MG63 (cell line): ENCODE measurements at regions not wholly inside any gene's neighbourhood (a gene's known extent, or its start where the extent isn't known, plus 50 kb on each side); places are given as distances from the start of the nearest gene placed in this dataset.
"Not testable (repeated sequence)": the region's sequence is repeated elsewhere in the genome, so short reads cannot be mapped to it uniquely, and the experiment has no call there.

ENCODE experiments used
- DNase-seq: peaks from one replicate; pipeline ENCODE4 v3.0.0-alpha.2; 2020
- H3K27me3 ChIP-seq: fragments of 250-450 bp; sonication (Bioruptor Pico); 2 replicates; pipeline ENCODE4 v1.5.1; 2020; ENCODE audit warnings: mild to moderate bottlenecking, moderate library complexity
- H3K36me3 ChIP-seq: fragments of 250-450 bp; sonication (Bioruptor Pico); 2 replicates; pipeline ENCODE4 v1.5.1; 2020; ENCODE audit warnings: mild to moderate bottlenecking, moderate library complexity
- H3K4me3 ChIP-seq: fragments of 250-450 bp; sonication (Bioruptor Pico); 2 replicates; pipeline ENCODE4 v1.5.1; 2020; ENCODE audit warnings: mild to moderate bottlenecking, moderate library complexity
- H3K9me3 ChIP-seq: fragments of 250-450 bp; sonication (Bioruptor Pico); 2 replicates; pipeline ENCODE4 v1.5.1; 2020; ENCODE audit warnings: mild to moderate bottlenecking, moderate library complexity

GRCh38 chr16:16549710-16550109, 170.8 kb downstream of the NPIPA7 start:
- H3K36me3 ChIP-seq, H3K9me3 ChIP-seq, DNase-seq, H3K27me3 ChIP-seq, H3K4me3 ChIP-seq: not testable (repeated sequence)

DNA sequence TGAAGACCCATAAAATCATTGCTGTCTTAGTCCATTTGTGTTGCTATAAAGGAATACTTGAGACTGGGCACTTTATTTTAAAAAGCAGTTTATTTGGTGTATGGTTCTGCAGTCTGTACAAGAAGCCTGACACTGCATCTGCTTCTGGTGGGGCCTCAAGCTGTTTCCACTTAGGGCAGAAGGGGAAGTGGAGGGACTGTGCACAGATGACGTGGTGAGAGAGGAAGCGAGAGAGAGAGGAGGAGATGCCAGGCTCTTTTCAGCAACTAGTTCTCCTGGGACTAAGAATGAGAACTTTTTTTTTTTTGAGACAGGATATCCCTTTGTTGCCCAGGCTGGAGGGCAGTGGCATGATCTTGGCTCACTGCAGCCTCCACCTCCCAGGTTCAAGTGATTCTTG, 171.9 kb downstream of the NPIPA7 start:
- not testable (repeated sequence) for H3K9me3 ChIP-seq, H3K27me3 ChIP-seq, H3K4me3 ChIP-seq, DNase-seq, H3K36me3 ChIP-seq

DNA sequence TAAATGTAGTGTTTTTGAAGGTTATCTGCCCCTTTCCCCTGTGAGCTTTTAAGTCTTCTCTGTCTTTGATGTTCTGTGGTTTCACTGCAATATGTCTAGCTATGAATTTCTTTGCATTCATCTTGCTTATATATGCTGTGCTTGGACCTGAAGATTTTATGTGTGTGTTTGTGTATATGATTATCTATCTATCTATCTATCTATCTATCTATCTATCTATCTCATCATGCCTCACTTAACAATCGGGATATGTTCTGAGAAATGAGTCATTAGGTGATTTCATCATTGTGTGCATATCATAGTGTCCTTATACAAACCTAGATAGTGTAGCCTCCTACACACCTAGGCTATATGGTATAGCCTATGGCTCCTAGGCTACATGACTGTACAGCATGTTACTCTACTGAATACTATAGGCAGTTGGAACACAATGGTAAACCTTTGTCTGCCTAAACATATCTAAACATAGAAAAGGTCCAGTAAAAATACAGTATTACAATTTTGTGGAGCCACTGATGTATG, 173.9 kb downstream of the NPIPA7 start:
- not testable (repeated sequence) for DNase-seq, H3K36me3 ChIP-seq, H3K27me3 ChIP-seq, H3K4me3 ChIP-seq, H3K9me3 ChIP-seq

GRCh38 chr16:16559179-16559740, 180.3 kb downstream of the NPIPA7 start:
- H3K36me3 ChIP-seq, H3K27me3 ChIP-seq, H3K4me3 ChIP-seq, DNase-seq, H3K9me3 ChIP-seq: not testable (repeated sequence)

GRCh38 chr16:16561532-16561931, 182.6 kb downstream of the NPIPA7 start:
- not testable (repeated sequence) for H3K9me3 ChIP-seq, DNase-seq, H3K4me3 ChIP-seq, H3K27me3 ChIP-seq, H3K36me3 ChIP-seq

GRCh38 chr16:16563962-16564361, 185.0 kb downstream of the NPIPA7 start:
- not testable (repeated sequence) for H3K9me3 ChIP-seq, H3K27me3 ChIP-seq, H3K36me3 ChIP-seq, DNase-seq, H3K4me3 ChIP-seq

DNA sequence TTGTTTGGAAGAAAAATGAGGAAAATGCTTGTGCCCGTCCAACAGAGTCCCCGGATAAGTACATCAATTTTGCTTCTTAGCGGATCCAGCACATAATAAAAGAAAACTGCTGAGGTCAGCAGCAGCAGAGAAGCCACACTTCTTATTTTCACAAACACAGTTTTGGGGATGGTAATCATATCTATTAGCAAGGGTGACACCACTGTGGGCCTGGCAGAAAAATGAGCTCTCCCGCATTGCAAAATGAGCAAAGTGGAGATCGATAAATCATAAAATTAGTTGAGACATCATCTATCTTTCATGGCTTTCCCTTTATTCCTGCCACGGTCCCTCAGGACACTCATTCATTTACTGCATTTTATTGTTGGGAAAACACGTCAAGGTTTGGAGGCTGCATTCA, 186.4 kb downstream of the NPIPA7 start:
- H3K9me3 ChIP-seq, H3K27me3 ChIP-seq, DNase-seq, H3K4me3 ChIP-seq, H3K36me3 ChIP-seq: not testable (repeated sequence)

DNA sequence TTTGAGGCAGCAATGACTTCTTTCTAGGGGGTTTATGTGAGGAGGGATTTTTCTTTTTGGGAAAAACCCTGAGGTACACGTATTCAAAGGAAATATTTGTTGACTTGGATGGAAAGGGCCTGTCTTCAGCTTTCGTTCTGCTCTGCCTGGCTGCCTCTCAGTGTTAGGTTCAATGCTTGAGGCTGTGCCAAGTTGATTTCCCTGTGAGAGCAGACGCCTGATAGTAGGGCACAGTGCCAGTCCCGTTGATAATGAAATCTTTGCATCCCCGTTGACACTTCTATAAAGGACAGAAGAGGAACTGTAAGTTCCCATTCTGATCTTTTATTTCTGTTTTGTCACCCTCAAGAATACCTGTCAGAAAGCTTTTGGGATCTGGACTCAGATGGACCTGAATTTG, 191.1 kb downstream of the NPIPA7 start:
- not testable (repeated sequence) for DNase-seq, H3K36me3 ChIP-seq, H3K4me3 ChIP-seq, H3K27me3 ChIP-seq, H3K9me3 ChIP-seq

DNA sequence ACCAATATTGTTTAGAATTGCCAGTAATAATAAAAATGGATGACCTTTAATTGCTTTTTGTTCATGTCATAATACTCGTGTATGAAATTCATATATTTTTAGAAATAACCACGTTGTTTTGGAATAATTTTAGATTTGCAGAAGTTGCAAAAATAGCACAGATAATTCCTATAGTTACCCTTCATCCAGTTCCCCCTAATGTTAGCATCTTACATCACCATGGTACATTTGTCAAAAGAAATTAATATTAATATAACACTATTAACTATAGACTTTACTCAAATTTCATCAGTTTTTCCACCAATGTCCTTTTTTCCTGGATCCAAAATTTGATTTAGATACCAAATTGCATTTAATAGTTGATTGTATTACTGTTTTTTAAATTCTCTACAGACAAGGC, 191.9 kb downstream of the NPIPA7 start:
- not testable (repeated sequence) for H3K36me3 ChIP-seq, H3K4me3 ChIP-seq, H3K27me3 ChIP-seq, DNase-seq, H3K9me3 ChIP-seq

GRCh38 chr16:16572130-16572774, 193.3 kb downstream of the NPIPA7 start:
- H3K9me3 ChIP-seq, H3K4me3 ChIP-seq, H3K27me3 ChIP-seq, H3K36me3 ChIP-seq, DNase-seq: not testable (repeated sequence)

DNA sequence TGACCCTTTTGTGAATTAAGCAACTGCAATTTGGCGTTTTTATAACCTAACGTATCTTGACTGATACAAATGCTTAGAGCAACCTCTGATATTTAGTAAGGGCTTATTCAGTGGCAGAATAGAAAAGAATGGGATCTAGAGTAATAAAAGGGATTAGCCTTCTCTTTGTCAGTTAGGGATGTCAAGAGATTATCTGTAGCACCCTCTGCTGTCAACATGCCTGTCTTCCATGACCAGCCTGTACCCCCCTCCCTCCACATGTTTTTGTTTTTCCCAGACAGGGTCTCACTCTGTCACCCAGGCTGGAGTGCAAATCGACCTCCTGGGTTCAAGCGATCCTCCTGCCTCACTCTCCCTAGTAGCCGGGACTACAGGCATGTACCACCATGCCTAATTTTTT, 198.1 kb downstream of the NPIPA7 start:
- H3K4me3 ChIP-seq, H3K9me3 ChIP-seq, H3K27me3 ChIP-seq, DNase-seq, H3K36me3 ChIP-seq: not testable (repeated sequence)

- Histone ChIP-seq H3K4me3 (no peak overlapping the region), H3K36me3 (no peaks in the 10 kb centered on the region), H3K9me3 (no peaks in the 10 kb centered on the region), H3K27me3 (no peaks in the 10 kb centered on the region)
- no peak for DNase-seq
Observed at GRCh38 chr16:16578701-16579100, 199.8 kb downstream of the NPIPA7 start.

DNA sequence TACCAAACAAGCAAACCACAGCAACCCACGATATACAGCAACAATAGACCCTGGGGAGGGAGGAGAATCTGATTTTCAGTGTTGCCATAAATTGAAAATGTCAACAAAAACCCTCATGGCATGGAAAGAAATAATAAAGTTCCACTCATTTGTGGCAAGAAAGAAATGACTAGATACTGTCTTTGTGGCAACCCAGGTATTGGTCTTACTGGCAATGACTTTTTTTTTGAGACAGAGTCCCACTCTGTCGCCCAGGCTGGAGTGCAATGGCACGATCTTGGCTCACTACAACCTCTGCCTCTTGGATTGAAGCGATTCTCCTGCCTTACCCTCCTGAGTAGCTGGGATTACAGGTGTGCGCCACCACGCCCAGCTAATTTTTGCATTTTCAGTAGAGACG, 204.0 kb downstream of the NPIPA7 start:
- H3K36me3 ChIP-seq, H3K27me3 ChIP-seq: not testable (repeated sequence)

GRCh38 chr16:16586073-16586651, 207.2 kb downstream of the NPIPA7 start:
- H3K4me3 ChIP-seq, H3K36me3 ChIP-seq, H3K27me3 ChIP-seq, H3K9me3 ChIP-seq: not testable (repeated sequence)
- DNase-seq: peak; percentile 9

More for the DNA sequence above, 204.0 kb downstream of the NPIPA7 start:
- not testable (repeated sequence) for H3K9me3 ChIP-seq, H3K4me3 ChIP-seq, DNase-seq

DNA sequence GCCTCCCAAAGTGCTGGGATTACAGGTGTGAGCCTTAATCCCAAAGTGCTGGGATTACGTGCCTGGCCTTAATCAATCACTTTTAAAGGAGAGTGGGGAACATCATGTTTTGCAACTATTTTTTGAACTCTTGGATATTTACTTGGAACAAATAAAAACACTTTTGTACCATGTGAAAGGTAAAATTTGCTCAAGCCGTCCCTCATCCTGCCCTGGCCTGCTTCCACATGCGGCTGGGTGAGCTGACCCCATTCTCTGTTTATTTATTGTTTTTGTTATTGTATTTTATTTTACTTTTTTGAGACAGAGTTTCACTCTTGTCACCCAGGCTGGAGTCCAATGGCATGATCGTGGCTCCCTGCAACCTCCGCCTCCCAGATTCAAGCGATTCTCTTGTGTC, 208.0 kb downstream of the NPIPA7 start:
- H3K36me3 ChIP-seq, H3K9me3 ChIP-seq, H3K27me3 ChIP-seq, DNase-seq, H3K4me3 ChIP-seq: not testable (repeated sequence)

GRCh38 chr16:16588436-16588835, 209.5 kb downstream of the NPIPA7 start:
- H3K4me3 ChIP-seq, H3K27me3 ChIP-seq, H3K36me3 ChIP-seq, DNase-seq, H3K9me3 ChIP-seq: not testable (repeated sequence)

- DNase-seq, H3K27me3 ChIP-seq, H3K9me3 ChIP-seq, H3K4me3 ChIP-seq, H3K36me3 ChIP-seq: not testable (repeated sequence)
Observed at GRCh38 chr16:16590654-16591318, 211.8 kb downstream of the NPIPA7 start.
